IMR-90 (cell line): ENCODE measurements at regions not wholly inside any gene's neighbourhood (a gene's known extent, or its start where the extent isn't known, plus 50 kb on each side); places are given as distances from the start of the nearest gene placed in this dataset.

Experiments
- ATAC-seq: fragments of 200-7000 bp; cut with Tn5 transposase; 2 replicates; pipeline ENCODE4 v1.9.1; 2020; ENCODE audit warnings: low read depth, mild to moderate bottlenecking, moderate library complexity
- BruUV-seq: library from RNA; stranded (reverse); fragments of 400-500 nt; replicated peaks from 2 replicates; lab custom pipeline; 2021; lab: Mats Ljungman, UMichigan
- CTCF ChIA-PET: fragments of 300-600 bp; formaldehyde crosslinking; extraction: SDS; loops from one replicate; lab custom pipeline; 2021; ENCODE audit warnings: antibody characterized with exemption; lab: Yijun Ruan, JAX
- POLR2A ChIA-PET: fragments of 300-600 bp; sonication (Branson Sonifier 250); formaldehyde crosslinking; loops from one replicate; lab custom pipeline; 2022; ENCODE audit warnings: antibody characterized with exemption; ENCODE audit not compliant: unreplicated experiment; lab: Charles Lee
- DNase-seq: peaks from one replicate; pipeline ENCODE4 v3.0.0; 2013
- H2AFZ ChIP-seq: replicated peaks from 2 replicates; pipeline ENCODE3; 2013; ENCODE audit warnings: low read length, mild to moderate bottlenecking; ENCODE audit not compliant: poor library complexity
- H2AK5ac ChIP-seq: 2 replicates; pipeline ENCODE4 v1.6.1; 2013; ENCODE audit warnings: low read depth, low read length, inconsistent platforms
- H2AK9ac ChIP-seq: replicated peaks from 2 replicates; pipeline ENCODE3; 2013; ENCODE audit warnings: mild to moderate bottlenecking, low read depth, low read length, moderate library complexity; ENCODE audit not compliant: poor library complexity
- H2BK120ac ChIP-seq: 2 replicates; pipeline ENCODE4 v1.6.1; 2013; ENCODE audit warnings: low read depth, low read length, inconsistent platforms
- H2BK15ac ChIP-seq: 3 replicates; pipeline ENCODE4 v1.6.1; 2013; ENCODE audit warnings: low read depth, low read length, inconsistent platforms
- H2BK20ac ChIP-seq: 2 replicates; pipeline ENCODE4 v1.6.1; 2013; ENCODE audit warnings: low read depth, mild to moderate bottlenecking, inconsistent platforms, low read length, moderate library complexity
- H2BK5ac ChIP-seq: 2 replicates; pipeline ENCODE4 v1.6.1; 2013; ENCODE audit warnings: mild to moderate bottlenecking, low read depth, low read length, inconsistent platforms; ENCODE audit not compliant: poor library complexity, severe bottlenecking
- H3K14ac ChIP-seq: replicated peaks from 2 replicates; pipeline ENCODE4 v1.6.1; 2013; ENCODE audit warnings: low read depth, low read length, inconsistent platforms
- H3K18ac ChIP-seq: 2 replicates; pipeline ENCODE4 v1.6.1; 2013; ENCODE audit warnings: low read depth, low read length, control low read depth
- H3K23ac ChIP-seq: 2 replicates; pipeline ENCODE4 v1.6.1; 2013; ENCODE audit warnings: low read depth, low read length, inconsistent platforms
- H3K27ac ChIP-seq: 2 replicates; pipeline ENCODE4 v1.5.1; 2013; ENCODE audit warnings: mild to moderate bottlenecking, control low read depth, low read length; ENCODE audit not compliant: insufficient read depth
- H3K27me3 ChIP-seq: 2 replicates; pipeline ENCODE4 v1.6.1; 2013; ENCODE audit warnings: low read length; ENCODE audit not compliant: control insufficient read depth, insufficient read depth
- H3K36me3 ChIP-seq: 2 replicates; pipeline ENCODE4 v1.6.1; 2013; ENCODE audit warnings: low read length, mixed read lengths; ENCODE audit not compliant: control insufficient read depth, insufficient read depth
- H3K4ac ChIP-seq: 2 replicates; pipeline ENCODE4 v1.6.1; 2013; ENCODE audit warnings: low read depth, low read length, inconsistent platforms
- H3K4me1 ChIP-seq: 2 replicates; pipeline ENCODE4 v1.6.1; 2013; ENCODE audit warnings: low read length, mixed read lengths; ENCODE audit not compliant: control insufficient read depth, insufficient read depth
- H3K4me2 ChIP-seq: 2 replicates; pipeline ENCODE4 v1.6.1; 2013; ENCODE audit warnings: low read depth, mild to moderate bottlenecking, control low read depth, low read length, moderate library complexity
- H3K4me3 ChIP-seq: 2 replicates; pipeline ENCODE4 v1.5.1; 2013; ENCODE audit warnings: low read depth, mild to moderate bottlenecking, control low read depth, low read length, moderate library complexity; ENCODE audit not compliant: insufficient read depth
- H3K56ac ChIP-seq: 2 replicates; pipeline ENCODE4 v1.6.1; 2013; ENCODE audit warnings: low read length, inconsistent platforms; ENCODE audit not compliant: insufficient read depth; ENCODE audit errors: extremely low read depth
- H3K79me1 ChIP-seq, 2 experiments: 2 replicates each; pipeline ENCODE4 v1.6.1; 2013; ENCODE audit warnings: low read length in 2 of 2, inconsistent platforms in 1 of 2, low read depth in 1 of 2
- H3K9ac ChIP-seq: 2 replicates; pipeline ENCODE4 v1.6.1; 2013; ENCODE audit warnings: low read depth, low read length, control low read depth
- H3K9me1 ChIP-seq: 2 replicates; pipeline ENCODE4 v1.6.1; 2013; ENCODE audit warnings: low read length, inconsistent platforms; ENCODE audit not compliant: insufficient read depth
- H3K9me3 ChIP-seq: 2 replicates; pipeline ENCODE4 v1.6.1; 2013; ENCODE audit warnings: low read length; ENCODE audit not compliant: control insufficient read depth, insufficient read depth
- H4K20me1 ChIP-seq: 2 replicates; pipeline ENCODE4 v1.6.1; 2013; ENCODE audit warnings: low read length, inconsistent platforms; ENCODE audit not compliant: insufficient read depth
- H4K5ac ChIP-seq: 2 replicates; pipeline ENCODE4 v1.6.1; 2013; ENCODE audit warnings: mild to moderate bottlenecking, low read depth, low read length, control low read depth
- H4K8ac ChIP-seq, 2 experiments: 2 replicates each; pipeline ENCODE4 v1.6.1; 2013; ENCODE audit warnings: low read depth in 2 of 2, low read length in 2 of 2, control low read depth in 1 of 2, inconsistent platforms in 1 of 2
- H4K91ac ChIP-seq: 2 replicates; pipeline ENCODE4 v1.6.1; 2013; ENCODE audit warnings: low read depth, low read length, inconsistent platforms; ENCODE audit not compliant: insufficient read depth
- BHLHE40 ChIP-seq: fragments of 150-350 bp; IDR thresholded peaks from 2 replicates; pipeline ENCODE4 v1.6.1; 2016; ENCODE audit warnings: mild to moderate bottlenecking, low read depth, low read length
- CEBPB ChIP-seq: IDR thresholded peaks from 2 replicates; pipeline ENCODE4 v1.6.1; 2012; ENCODE audit warnings: low read depth, low read length, improper control_type of control experiment
- CHD1 ChIP-seq: IDR thresholded peaks from 2 replicates; pipeline ENCODE4 v1.6.1; 2012; ENCODE audit warnings: low read depth, low read length, improper control_type of control experiment
- CTCF ChIP-seq: conservative IDR thresholded peaks from 2 replicates; pipeline ENCODE4 v1.5.1; 2012; ENCODE audit warnings: mild to moderate bottlenecking, low read depth, low read length, improper control_type of control experiment
- MAFK ChIP-seq: IDR thresholded peaks from 2 replicates; pipeline ENCODE4 v1.6.1; 2012; ENCODE audit warnings: low read depth, low read length, improper control_type of control experiment
- MAZ ChIP-seq: IDR thresholded peaks from 2 replicates; pipeline ENCODE4 v1.6.1; 2012; ENCODE audit warnings: low read depth, mild to moderate bottlenecking, low read length, improper control_type of control experiment, moderate library complexity, borderline replicate concordance
- MXI1 ChIP-seq: IDR thresholded peaks from 2 replicates; pipeline ENCODE4 v1.6.1; 2012; ENCODE audit warnings: low read depth, mild to moderate bottlenecking, low read length, moderate library complexity, borderline replicate concordance
- NFE2L2 ChIP-seq: fragments of 150-350 bp; IDR thresholded peaks from 2 replicates; pipeline ENCODE4 v1.6.1; 2016; ENCODE audit warnings: low read depth, mild to moderate bottlenecking, low read length
- POLR2A ChIP-seq: IDR thresholded peaks from 2 replicates; pipeline ENCODE4 v1.6.1; 2012; ENCODE audit warnings: mild to moderate bottlenecking, low read depth, low read length
- RAD21 ChIP-seq: IDR thresholded peaks from 2 replicates; pipeline ENCODE4 v1.6.1; 2012; ENCODE audit warnings: low read length, improper control_type of control experiment
- RCOR1 ChIP-seq: IDR thresholded peaks from 2 replicates; pipeline ENCODE4 v1.6.1; 2012; ENCODE audit warnings: mild to moderate bottlenecking, low read length, improper control_type of control experiment; ENCODE audit not compliant: insufficient replicate concordance
- RFX5 ChIP-seq: IDR thresholded peaks from 2 replicates; pipeline ENCODE4 v1.8.0; 2012; ENCODE audit warnings: low read depth, mild to moderate bottlenecking, low read length, moderate library complexity
- USF2 ChIP-seq: fragments of 150-350 bp; IDR thresholded peaks from 2 replicates; pipeline ENCODE4 v1.6.1; 2017; ENCODE audit warnings: mild to moderate bottlenecking, antibody characterized with exemption, low read length, low read depth
- WGBS, 2 experiments: methylation state at CpG; one replicate each; pipeline versions ENCODE4 v1.1.5 to v1.1.7; 2013; ENCODE audit warnings: missing lambda C conversion rate in 2 of 2; ENCODE audit not compliant: insufficient read length in 1 of 2; ENCODE audit errors: extremely low coverage in 2 of 2; 5-methylcytosine and 5-hydroxymethylcytosine counted together
- dilution Hi-C: fragments of 300-500 bp; cut with HindIII; formaldehyde crosslinking; loops from one replicate; pipeline ENCODE4 v1.14.3; 2018; ENCODE audit warnings: low sequenced_read_pairs; ENCODE audit not compliant: unreplicated experiment
- in situ Hi-C: fragments of 300-500 bp; cut with MboI; formaldehyde crosslinking; loops from 3 replicates; pipeline ENCODE4 v1.14.3; 2019; ENCODE audit warnings: low sequenced_read_pairs, inconsistent platforms, mixed read lengths
- intact Hi-C: fragments of 100-400 bp; cut with micrococcal nuclease; formaldehyde crosslinking; loops from 2 replicates; pipeline ENCODE4 v1.10.0; 2022

GRCh38 chr4:37531151-37531550 lies 155.0 kb downstream of the RELL1 start:
- no peak overlapping the region for H3K9ac ChIP-seq
- no peak overlapping the region for H2AK5ac ChIP-seq
- H2AK9ac ChIP-seq = no peak overlapping the region
- no peaks in the 10 kb centered on the region for H3K9me1 ChIP-seq
- in situ Hi-C loops = no loop called here
- H3K56ac ChIP-seq = no peak overlapping the region
- H2BK120ac ChIP-seq = no peak overlapping the region
- H4K8ac ChIP-seq = no peak overlapping the region
- no peaks in the 10 kb centered on the region for H3K4me1 ChIP-seq
- H4K20me1 ChIP-seq = no peaks in the 10 kb centered on the region
- no peak overlapping the region for H2BK5ac ChIP-seq
- POLR2A ChIA-PET = no interaction called here
- H3K4me3 ChIP-seq = no peak overlapping the region
- no peak for ATAC-seq
- H3K4ac ChIP-seq = no peak overlapping the region
- DNase-seq = no peak
- H3K9me3 ChIP-seq = no peaks in the 10 kb centered on the region
- no peak overlapping the region for H2AFZ ChIP-seq
- no CpG with 5 or more reads among the region's 2 CpGs for WGBS, 2 experiments
- H2BK15ac ChIP-seq = no peak overlapping the region
- H3K36me3 ChIP-seq = no peaks in the 10 kb centered on the region
- dilution Hi-C loops = no loop called here
- no peak for TF ChIP-seq RCOR1
- no peak for TF ChIP-seq POLR2A
- no peak for TF ChIP-seq NFE2L2
- no peak for TF ChIP-seq MAZ
- TF ChIP-seq BHLHE40 = no peak
- TF ChIP-seq MAFK = no peak
- TF ChIP-seq RAD21 = no peak
- TF ChIP-seq RFX5 = no peak
- no peak for TF ChIP-seq CHD1
- TF ChIP-seq CEBPB = no peak
- no peak for TF ChIP-seq CTCF
- no peak for TF ChIP-seq USF2
- TF ChIP-seq MXI1 = no peak
- no peak overlapping the region for H2BK20ac ChIP-seq
- no peak overlapping the region for H3K18ac ChIP-seq
- H3K79me1 ChIP-seq = no peaks in the 10 kb centered on the region
- no peak overlapping the region for H3K23ac ChIP-seq
- no peak overlapping the region for H4K91ac ChIP-seq
- CTCF ChIA-PET = no interaction called here
- no peak overlapping the region for H4K5ac ChIP-seq
- H3K4me2 ChIP-seq = no peak overlapping the region
- intact Hi-C loops = no loop called here
- no TSS peak for BruUV-seq
- H3K27ac ChIP-seq = no peak overlapping the region
- no peaks in the 10 kb centered on the region for H3K27me3 ChIP-seq
- no peak overlapping the region for H3K14ac ChIP-seq
